NCI-H446 (cell line): ENCODE measurements at regions not wholly inside any gene's neighbourhood (a gene's known extent, or its start where the extent isn't known, plus 50 kb on each side); places are given as distances from the start of the nearest gene placed in this dataset.
A peak's percentile ranks its signal among the peaks of the same experiment; 100 is the strongest.

Experiments used
- DNase-seq, 2 experiments: peaks; one replicate each; lab custom pipeline; 2025; lab: John Stamatoyannopoulos, UW

- peak; percentile 84 to 91 for DNase-seq
Measured at GRCh38 chr1:208298593-208299269, 54.5 kb upstream of the PLXNA2 start.

DNA sequence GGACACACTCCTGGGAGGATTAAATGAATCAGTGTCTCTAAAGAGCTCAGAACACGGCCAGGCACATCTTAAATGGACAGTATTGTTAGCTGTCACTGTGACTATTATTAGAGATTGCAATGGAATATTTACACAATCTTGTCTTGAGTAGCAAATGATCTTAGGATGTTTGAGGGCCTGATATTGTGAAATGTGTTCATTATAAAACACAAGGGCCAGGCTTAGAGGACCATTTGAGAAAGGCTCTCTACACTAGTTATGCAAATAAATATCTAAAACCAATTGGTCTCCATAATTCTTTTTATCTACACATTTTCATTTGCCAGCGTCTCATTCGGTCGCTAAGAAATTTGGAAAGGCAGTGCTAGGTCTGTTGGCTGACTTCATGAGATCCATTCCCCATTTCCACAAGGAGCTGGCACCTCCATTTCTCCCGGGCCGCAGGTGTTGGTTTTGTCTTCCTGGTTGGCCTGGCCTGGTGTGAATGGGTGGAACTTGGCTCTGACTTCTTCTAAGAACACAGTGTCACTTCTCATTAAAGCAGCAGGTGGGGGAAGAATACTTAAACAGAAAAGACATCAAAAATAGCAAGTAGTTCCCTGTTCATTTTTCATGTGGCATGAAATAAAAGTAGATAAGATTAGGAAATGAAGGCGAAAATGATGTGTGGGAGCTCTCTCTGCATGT, 56.0 kb upstream of the PLXNA2 start:
- DNase-seq, result no peak

- no peak for DNase-seq
Measured at GRCh38 chr1:208302699-208303238, 58.6 kb upstream of the PLXNA2 start.

DNA sequence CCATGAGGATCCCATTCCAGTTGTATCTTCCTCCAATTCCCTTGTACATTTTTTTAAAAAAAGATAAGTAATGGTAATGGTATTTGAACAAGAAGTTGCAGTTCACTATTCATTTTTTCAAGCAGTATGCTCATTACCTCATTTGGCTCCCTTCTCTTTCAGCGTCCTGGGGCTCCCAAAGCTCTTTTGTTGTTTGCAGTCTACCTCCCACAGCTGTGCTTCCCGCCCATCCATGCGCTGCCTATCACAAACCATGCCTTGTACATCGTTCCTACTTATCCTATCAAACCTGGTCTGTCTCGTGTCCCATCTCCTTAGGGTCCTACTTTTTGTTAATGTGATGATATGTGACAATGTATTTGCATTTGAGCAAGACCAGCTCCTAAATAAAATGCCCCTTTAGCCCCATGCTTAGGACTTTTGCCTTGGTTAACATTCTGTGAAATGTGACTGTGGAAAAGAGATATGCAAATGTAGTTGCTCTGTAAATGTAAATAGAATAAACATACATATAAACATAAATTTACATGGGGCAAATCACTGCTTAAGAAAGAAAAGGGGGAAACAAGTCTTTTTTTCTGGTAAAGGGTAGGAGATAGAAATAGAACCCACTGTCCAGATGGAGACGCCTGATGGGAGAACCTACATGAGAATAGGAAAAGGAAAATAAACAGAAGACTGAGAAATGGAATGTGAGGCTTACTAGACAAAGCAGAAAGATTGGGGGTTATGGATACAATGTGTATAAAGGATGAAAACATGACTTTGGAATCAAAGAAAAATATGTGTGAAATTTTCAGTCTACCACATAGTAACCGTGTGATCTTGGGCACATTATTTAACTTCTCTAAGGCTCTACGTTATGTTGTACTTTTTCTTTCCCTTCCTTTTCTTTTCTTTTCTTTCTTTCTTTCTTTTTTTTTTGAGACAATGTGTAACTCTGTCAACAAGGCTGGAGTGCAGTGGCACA, 59.8 kb upstream of the PLXNA2 start:
- DNase-seq, result no peak

DNA sequence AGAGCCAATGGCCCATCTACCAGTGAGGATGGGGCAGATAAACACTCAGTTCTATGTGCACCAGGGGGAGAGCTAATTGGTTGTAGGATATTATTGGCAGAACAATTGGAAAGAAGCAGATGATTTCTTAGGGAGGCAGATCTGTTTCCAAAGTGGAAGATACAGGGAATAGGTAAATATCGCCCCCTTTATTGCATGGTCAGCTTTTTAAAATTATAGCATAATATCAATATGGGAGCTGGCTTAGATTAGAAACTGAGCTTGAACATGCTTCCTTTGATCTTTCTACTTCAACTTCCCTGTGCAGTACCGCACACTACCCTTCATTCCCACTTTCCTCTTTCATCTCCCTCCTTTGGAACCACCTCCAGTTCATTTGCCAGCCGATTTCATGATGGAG, 64.0 kb upstream of the PLXNA2 start:
- peak in 1 of 2 experiments; percentile 34 for DNase-seq

GRCh38 chr1:208309771-208310170, 65.6 kb upstream of the PLXNA2 start:
- DNase-seq, result no peak

DNA sequence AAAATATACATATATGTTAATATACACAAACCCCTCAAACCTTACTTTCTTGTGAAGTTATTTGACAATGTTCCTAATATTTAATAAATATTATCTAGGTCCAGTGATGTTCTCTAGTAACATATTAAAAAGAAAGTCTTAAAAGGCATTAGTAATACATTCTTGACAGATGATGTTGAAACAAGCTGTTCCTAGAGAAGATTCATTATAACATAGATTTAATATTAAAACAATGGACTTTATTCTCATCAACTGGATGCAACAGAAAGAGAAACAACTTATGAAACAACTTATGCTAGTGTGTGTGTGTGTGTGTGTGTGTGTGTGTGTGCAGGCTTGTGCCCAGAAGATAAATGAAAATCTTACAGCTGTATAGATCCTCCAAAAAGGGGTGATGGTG, 68.5 kb upstream of the PLXNA2 start:
- no peak for DNase-seq

DNA sequence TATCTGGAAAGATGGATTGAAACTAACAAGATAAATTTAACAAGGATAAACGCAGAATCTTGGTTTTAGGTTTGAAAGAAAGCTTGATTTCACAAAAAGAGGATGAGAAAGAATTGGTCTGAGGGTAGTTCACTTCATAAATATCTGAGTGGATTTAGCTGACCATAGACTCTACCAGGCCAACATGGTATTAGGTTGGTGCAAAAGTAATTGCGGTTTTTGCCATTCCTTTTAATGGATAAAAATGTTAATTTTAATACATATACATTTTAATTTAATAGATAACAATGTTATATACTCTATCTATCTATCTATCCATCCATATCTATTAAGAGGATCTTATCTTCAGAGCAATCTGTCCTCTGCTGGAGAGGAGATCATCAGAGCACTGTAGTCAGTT, 70.2 kb upstream of the PLXNA2 start:
- DNase-seq, result no peak

DNA sequence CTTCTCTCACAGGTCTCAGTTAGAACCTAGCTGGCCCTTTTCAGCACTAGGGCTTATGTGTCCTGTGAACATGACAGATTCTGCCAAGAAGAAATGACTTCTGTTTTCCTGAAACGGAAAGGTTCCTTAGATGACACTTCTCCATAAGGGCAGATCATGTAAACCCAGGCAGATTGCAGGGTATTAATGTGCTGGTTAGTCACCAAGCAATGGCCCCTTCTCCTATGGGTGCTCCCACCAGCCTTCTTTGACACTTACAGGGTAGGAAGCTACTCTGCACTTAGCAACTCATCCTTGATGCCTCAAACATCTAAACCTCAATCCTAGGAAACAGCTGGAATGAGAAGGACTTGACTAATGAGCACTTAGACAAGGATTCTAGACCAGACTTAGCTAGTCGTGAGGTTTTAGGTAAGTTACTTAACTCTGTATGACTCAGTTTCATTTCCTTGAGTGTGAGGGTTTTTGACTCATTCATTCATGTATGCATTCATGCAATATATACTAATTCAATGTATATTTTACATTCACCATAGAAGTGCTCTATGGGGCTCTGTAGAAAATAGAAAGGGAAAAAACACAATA, 74.1 kb upstream of the PLXNA2 start:
- DNase-seq, result no peak

DNA sequence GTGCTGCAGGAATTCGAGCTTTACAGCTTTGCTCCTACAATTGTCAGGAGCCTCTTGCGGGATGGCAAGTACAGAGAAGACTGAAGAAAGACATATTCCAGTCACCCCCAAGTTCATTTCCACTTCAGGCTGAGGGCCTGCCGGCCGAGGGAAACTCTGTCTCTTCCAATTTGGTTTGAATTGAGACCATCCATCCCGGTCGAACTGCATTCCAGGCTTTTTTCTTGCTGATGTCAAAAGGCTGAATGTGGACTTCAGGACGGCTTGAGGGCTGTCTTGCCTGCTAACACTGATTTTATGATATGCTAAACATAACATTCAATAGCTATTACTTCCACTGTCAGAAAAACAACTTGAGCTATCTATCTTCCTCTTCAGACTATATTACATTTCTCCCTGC, 79.8 kb upstream of the PLXNA2 start:
- no peak for DNase-seq

DNA sequence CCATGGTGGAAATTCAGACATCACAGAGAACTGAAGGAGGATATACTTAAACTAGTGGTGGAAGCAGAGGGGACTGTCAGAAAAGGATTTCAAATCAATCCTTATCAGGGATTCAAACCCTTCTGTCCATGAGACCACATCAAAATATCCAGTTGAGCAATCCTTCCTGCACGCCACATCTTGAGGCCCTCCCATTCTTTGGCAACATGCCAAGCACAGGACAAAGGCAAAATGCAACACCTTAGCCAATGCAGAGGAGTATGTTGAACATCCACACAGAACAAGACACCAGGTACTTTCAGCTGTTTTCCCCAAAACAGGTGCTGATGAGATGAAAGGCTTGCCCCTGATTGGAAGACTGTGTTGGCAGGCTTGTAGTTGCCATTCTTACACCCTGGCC, 81.8 kb upstream of the PLXNA2 start:
- DNase-seq, result no peak

DNA sequence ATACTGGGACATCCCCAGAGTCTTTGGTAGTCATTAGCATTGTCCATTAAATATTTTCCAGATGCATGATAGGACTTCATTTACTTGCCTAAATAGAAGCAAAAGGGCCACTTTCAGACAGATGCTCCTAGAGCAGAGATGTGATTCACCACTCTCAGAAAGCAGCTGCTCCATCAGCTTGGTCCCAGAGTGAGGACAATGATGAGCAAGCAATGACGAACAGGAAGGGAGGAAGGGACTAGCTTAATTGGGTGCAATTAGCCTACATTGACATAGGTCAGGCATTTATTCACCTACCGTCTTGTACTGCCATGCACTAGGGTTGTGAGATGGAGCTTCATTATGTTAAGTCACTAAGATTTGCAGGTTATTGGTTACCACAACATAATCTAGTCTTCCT, 85.1 kb upstream of the PLXNA2 start:
- DNase-seq, result no peak

GRCh38 chr1:208332036-208332773, 88.0 kb upstream of the PLXNA2 start:
- no peak for DNase-seq

DNA sequence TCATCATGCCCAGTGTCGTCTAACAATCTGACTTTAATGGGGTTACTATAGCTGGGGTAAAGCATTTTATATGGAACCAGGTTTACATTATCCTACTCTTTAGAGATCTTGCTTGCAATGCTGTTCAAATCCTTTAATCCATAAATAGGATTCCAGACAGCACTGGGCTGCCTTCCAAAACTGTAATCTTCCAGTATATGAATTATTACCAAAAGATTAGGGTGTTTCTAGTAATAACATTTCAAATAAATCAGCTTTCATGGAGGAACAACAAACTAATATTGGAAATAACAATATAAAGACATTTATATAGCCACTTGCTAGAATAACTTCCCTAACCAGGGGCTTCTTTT, 88.6 kb upstream of the PLXNA2 start:
- DNase-seq, result no peak

GRCh38 chr1:208333676-208334075, 89.5 kb upstream of the PLXNA2 start:
- no peak for DNase-seq

- DNase-seq, result no peak
Measured at GRCh38 chr1:208335371-208336136, 91.4 kb upstream of the PLXNA2 start.

DNA sequence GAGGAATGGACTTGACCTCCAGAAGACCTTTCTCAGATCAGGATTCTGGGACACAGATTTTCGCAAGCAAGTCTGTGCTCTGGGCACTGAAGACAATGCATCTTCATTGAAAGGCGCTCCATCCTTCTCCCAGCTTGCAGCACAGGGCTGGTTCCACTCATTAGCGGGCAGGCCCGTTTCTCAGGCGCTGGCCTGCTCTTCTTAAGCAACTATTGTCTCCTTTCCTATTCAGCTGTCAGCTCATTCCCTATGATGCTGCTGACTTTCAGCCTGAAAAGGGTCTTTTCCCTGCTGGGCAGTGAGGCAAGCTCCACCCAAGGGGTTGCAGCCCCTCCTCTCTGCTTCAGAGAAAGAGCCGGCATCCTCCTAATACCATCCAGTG, 91.9 kb upstream of the PLXNA2 start:
- DNase-seq, result no peak

- no peak for DNase-seq
Measured at GRCh38 chr1:208339911-208340310, 95.7 kb upstream of the PLXNA2 start.

- DNase-seq, result no peak
Measured at GRCh38 chr1:208343226-208343625, 99.0 kb upstream of the PLXNA2 start.

- no peak for DNase-seq
Measured at GRCh38 chr1:208344202-208344857, 100.1 kb upstream of the PLXNA2 start.
